ENCODE measurements at regions not wholly inside any gene's neighbourhood (a gene's known extent, or its start where the extent isn't known, plus 50 kb on each side); places are given as distances from the start of the nearest gene placed in this dataset.
A peak's percentile ranks its signal among the peaks of the same experiment; 100 is the strongest.

DNA sequence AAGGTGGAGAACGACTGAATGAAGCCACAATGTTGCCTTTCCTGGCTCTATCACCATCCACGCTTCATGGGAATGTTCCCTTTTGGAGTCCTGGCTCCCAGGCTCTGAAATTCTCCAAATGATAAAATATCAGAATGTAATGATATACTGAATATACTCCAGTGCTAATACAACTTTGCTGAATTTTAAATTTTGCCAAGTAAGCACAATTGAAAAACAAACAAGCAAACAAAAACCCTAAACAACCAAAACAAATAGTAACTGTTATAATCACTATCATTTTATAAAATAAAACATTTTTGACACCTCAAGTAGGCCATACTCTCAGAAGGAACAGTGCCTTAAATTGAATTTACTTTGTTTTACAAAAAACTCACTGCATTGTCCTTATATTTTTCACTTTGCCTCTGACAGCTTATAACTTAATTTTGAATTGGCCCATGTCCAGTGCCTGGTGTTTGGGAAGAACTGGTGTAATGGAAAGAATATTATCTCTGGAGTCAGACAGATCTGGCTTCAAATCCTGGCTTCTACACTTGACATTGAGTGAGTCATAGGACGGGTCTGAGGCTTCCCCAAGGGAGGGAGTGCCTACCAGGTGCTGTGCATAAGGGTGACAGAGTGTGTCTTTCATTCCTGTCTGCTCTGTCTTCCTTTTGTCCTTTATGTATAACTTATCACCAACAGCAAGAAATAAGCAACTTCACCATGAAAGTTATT, 698.3 kb downstream of the EPM2A start:
- TF ChIP-seq, protein P1, sequence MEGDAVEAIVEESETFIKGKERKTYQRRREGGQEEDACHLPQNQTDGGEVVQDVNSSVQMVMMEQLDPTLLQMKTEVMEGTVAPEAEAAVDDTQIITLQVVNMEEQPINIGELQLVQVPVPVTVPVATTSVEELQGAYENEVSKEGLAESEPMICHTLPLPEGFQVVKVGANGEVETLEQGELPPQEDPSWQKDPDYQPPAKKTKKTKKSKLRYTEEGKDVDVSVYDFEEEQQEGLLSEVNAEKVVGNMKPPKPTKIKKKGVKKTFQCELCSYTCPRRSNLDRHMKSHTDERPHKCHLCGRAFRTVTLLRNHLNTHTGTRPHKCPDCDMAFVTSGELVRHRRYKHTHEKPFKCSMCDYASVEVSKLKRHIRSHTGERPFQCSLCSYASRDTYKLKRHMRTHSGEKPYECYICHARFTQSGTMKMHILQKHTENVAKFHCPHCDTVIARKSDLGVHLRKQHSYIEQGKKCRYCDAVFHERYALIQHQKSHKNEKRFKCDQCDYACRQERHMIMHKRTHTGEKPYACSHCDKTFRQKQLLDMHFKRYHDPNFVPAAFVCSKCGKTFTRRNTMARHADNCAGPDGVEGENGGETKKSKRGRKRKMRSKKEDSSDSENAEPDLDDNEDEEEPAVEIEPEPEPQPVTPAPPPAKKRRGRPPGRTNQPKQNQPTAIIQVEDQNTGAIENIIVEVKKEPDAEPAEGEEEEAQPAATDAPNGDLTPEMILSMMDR (conservative IDR thresholded peaks at IDR 0.05; ENCODE audit: low read depth, low read length), result no peak
- DNase-seq (ENCODE audit: low read depth), result peak; percentile 38
- H3K4me3 ChIP-seq (ENCODE audit: low read depth, low read length), result no peak overlapping the region

DNA sequence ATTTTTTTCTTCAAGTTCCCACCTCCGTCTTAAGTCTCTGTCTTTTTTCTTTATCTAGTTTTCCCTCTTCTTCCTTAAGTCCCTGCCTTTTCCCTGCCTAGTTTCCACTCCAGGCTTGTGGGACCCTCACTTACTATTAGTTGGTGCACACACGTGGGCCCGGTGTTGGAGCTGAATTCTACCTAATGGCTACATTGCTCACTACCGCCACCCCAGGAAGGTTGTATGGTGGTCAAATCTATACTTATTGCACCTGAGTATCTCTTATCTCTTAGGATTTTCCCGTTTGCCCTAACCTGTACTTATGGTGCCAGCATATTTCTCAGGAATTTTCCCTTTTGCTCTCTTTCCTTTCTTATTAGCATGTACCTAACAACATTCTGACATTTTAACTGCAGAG, 692.8 kb downstream of the EPM2A start:
- DNase-seq (ENCODE audit: low read depth), result no peak
- H3K4me3 ChIP-seq (ENCODE audit: low read depth, low read length), result no peak overlapping the region
- TF ChIP-seq, protein P1 (conservative IDR thresholded peaks at IDR 0.05; ENCODE audit: low read depth, low read length), result peak; percentile 28

DNA sequence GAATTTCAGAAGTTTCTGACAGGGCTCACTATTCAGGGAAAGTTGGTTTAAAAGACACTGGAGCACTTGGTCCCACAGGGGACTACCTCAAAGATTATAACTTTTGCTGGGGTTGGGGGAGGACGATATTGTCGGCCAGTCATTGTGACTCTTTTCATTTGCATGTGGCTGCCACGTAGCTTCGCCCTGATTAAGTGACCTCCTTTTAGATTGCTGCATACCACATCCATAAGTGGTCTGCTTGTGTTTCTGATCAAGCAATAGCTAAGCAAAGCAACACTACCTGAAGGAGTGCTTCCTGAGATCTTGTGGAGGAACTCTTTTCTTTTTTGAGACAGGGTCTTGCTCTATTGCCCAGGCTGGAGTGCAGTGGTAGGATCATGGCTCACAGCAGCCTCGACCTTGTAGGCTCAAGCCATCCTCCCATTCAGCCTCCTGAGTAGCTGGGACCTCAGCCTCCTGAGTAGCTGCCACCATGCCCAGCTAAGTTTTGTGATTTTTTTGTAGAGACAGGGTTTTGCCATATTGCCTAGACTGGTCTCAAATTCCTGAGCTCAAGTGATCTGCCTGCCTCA, 691.3 kb downstream of the EPM2A start:
- TF ChIP-seq, protein P1 (conservative IDR thresholded peaks at IDR 0.05; ENCODE audit: low read depth, low read length), result no peak
- H3K4me3 ChIP-seq (ENCODE audit: low read depth, low read length), result no peak overlapping the region
- no peak for DNase-seq (ENCODE audit: low read depth)

DNA sequence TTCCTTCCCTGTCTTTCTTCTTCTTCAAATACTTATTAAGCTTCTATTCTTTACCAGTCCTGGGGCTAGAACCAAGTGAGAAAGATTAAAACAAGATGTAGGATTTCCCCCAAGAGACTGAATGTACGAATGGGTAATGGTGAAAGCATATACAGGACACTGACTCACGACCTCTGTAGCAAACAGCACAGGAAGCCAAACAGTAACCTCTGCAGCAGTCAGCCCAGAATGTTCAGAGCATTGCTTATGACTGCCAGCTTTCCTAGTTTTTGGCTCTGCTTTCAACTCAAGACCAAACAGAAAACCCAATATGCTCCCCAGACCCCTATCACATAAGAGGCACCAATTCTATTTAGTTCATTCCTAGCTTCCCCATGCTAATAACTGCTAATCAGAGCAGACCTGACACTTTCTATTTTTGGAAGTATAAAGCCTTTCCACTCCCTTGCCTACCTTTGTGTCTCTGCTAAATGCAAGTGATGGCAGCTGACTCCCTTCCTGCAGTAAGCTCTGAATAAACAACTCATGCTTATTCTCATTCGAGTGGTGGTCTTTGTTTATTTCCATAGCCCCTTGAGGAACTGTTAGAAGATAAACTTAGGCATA, 690.6 kb downstream of the EPM2A start:
- peak; percentile 84 for DNase-seq (ENCODE audit: low read depth)
- no peak overlapping the region for H3K4me3 ChIP-seq (ENCODE audit: low read depth, low read length)
- TF ChIP-seq, protein P1 (conservative IDR thresholded peaks at IDR 0.05; ENCODE audit: low read depth, low read length), result no peak

DNA sequence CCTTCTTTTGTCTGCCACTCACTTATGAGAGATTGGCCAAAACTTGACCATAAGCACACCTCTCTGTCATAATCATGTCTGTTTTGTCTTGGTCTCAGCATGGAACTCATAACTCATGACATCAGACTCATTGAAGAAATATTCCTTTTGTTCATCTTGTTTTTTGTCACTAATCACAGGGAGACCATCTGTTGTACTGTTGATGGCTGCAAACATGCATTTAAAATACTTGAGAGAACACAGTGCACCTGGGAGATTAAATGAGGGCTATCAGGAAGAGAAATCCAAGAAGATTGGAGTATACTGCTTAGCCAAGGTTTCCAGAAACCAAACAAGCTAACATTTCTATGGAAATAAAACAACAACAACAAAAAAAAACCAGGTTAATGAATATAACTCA, 689.7 kb downstream of the EPM2A start:
- no peak overlapping the region for H3K4me3 ChIP-seq (ENCODE audit: low read depth, low read length)
- TF ChIP-seq, protein P1 (conservative IDR thresholded peaks at IDR 0.05; ENCODE audit: low read depth, low read length), result no peak
- peak; percentile 14 for DNase-seq (ENCODE audit: low read depth)

DNA sequence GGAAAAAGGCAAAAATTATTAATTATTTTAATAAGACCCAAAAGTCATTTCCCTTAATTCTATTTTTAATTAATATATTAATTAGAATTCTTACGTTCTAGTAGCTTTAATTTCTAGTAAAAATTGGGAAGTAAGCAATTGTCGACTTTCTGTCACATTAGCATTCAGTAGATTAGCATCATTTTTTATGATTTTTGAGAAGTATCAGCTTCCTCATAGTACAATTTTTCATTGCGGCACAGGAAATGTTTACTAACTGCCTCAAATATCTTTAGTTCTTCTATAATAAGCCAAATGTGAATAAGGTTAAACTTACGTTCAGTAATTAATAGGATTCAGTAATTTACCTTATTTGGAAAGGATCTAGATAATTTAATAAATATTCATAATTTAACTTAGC, 687.4 kb downstream of the EPM2A start:
- no peak for DNase-seq (ENCODE audit: low read depth)
- TF ChIP-seq, protein P1 (conservative IDR thresholded peaks at IDR 0.05; ENCODE audit: low read depth, low read length), result no peak
- H3K4me3 ChIP-seq (ENCODE audit: low read depth, low read length), result no peak overlapping the region

Measured in choroid plexus epithelial cell (primary cell).